ENCODE measurements at regions not wholly inside any gene's neighbourhood (a gene's known extent, or its start where the extent isn't known, plus 50 kb on each side); places are given as distances from the start of the nearest gene placed in this dataset.

- peak; percentile 59 to 80 (median 61) for DNase-seq (ENCODE audit: low read depth in 2 of 3, low spot score in 1 of 3)
Observed at GRCh38 chr12:4857472-4858291, 52.0 kb upstream of the KCNA1 start.

- no peak for DNase-seq (ENCODE audit: low read depth in 2 of 3, low spot score in 1 of 3)
Observed at GRCh38 chr12:4858386-4858785, 51.3 kb upstream of the KCNA1 start.

- DNase-seq (ENCODE audit: low read depth in 2 of 3, low spot score in 1 of 3) = no peak
Observed at GRCh38 chr12:4859478-4860210, 50.1 kb upstream of the KCNA1 start.

All from stimulated activated CD4-positive, alpha-beta T cell treated with anti-CD3 and anti-CD28 coated beads, Interleukin-12 subunit alpha, Interleukin-12 subunit beta, amount 100 ng/mL, for 48 hours (primary cell).